ENCODE measurements at regions not wholly inside any gene's neighbourhood (a gene's known extent, or its start where the extent isn't known, plus 50 kb on each side); places are given as distances from the start of the nearest gene placed in this dataset.
A peak's percentile ranks its signal among the peaks of the same experiment; 100 is the strongest.

- DNase-seq (ENCODE audit: low read depth) = peak; percentile 1
- no peak overlapping the region for H3K4me3 ChIP-seq (ENCODE audit: low read length)
- TF ChIP-seq CTCF (conservative IDR thresholded peaks at IDR 0.05; ENCODE audit: low read length) = no peak
Observed at GRCh38 chr10:130495891-130496636, 359.9 kb downstream of the GLRX3 start.

DNA sequence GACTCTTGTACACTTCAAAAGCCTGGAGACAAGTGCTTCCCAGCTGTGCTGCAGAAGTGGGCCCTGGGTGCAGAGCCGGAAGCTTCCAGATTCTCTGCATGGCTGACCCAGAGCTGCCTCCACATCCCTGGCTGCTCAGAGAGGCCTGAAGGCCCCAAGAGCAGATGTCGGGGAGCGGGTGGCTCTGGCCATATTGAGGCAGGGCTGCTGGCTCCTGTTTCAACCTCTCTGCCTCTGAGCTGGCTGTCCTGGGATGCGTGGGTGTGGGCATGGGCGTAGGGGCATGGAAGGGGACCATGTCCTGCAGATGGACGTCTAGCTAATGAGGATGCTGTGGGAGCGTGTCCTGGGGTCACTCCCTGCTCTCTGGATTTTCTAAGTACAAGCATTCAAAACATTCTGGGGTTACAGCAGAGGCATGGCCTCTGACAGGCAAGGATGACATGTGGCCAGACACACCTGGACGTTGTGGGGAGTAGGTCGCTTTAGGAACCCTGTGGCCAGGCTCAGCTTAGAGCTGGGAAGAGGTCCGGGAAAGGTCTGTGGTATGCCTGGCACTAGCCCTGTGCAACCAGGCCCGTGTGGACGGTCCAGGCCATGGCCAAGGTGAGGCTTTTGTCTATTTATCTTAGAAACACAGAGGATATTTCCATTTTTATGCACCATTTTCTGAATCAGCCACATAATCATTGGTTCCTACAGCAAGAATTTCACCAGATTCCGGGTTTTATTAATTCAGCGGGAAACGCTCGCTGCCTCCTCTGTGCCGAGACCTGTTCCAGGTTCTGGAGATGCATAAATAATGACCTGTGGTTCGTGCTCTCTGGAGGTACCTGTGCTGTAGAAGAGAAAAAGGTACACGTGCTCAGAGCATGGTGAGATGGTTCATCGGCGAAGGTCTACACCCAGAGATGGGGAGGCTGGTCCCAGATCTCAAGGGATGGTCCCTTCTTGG, 361.1 kb downstream of the GLRX3 start:
- TF ChIP-seq CTCF (conservative IDR thresholded peaks at IDR 0.05; ENCODE audit: low read length) = no peak
- H3K4me3 ChIP-seq (ENCODE audit: low read length) = no peak overlapping the region
- no peak for DNase-seq (ENCODE audit: low read depth)

DNA sequence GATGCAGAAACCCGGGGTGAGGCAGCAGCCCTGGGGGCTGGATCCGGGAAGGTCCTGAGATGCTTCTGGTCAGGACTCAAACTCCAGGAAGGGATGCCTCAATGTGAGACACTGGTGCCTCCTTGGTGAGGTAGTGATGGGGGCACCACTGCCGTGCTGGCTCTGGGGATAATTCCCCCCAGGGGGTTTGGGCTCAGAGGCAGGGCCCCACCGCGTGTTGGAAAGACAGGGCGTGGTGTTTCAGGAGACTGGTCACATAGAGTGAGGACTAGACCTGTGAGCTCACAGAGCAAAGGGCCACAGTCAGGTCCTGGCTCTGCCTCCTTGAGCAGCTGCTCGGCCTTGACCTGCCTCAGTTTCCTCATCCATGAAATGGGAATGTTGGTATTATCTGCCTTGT, 361.9 kb downstream of the GLRX3 start:
- no peak for DNase-seq (ENCODE audit: low read depth)
- no peak overlapping the region for H3K4me3 ChIP-seq (ENCODE audit: low read length)
- TF ChIP-seq CTCF (conservative IDR thresholded peaks at IDR 0.05; ENCODE audit: low read length) = no peak

DNA sequence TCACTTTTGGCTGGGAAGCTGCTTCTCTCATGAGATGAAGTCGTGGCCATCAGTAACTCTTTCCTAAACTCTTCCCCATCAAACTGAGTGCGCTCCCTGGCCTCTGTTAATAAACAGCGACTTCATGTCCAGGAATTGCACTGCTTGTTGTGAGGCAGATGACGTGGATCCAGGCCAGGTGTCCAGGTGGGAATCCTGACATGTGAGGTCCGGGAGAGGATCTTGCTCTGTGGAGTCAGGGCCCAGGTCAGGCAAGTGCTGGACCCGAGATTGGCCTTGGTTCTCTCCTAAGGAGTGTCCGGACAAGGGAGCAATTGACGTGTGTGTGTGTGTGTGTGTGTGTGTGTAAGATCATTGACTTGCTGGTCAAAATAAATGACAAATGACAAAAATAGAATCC, 362.7 kb downstream of the GLRX3 start:
- H3K4me3 ChIP-seq (ENCODE audit: low read length) = no peak overlapping the region
- no peak for TF ChIP-seq CTCF (conservative IDR thresholded peaks at IDR 0.05; ENCODE audit: low read length)
- DNase-seq (ENCODE audit: low read depth) = no peak

DNA sequence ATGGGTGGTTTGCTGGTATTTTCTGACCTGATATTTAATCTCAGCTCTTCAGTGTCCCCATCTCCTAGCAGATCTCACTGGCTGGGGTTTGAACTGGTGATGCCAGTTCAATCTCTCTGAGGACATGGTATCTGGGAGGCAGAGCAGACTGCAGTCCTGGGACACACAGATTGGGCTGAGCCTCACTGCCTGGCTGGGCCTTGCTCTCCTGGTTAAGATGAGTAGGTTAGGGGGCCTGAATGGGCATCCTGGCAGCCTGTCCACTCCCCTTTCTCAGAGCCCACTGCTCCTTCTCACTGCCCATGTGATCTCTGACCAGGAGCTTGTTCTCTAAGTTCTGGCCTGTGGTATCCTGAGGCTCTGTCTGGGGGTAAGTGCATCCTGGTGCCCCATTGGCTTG, 363.4 kb downstream of the GLRX3 start:
- no peak for TF ChIP-seq CTCF (conservative IDR thresholded peaks at IDR 0.05; ENCODE audit: low read length)
- no peak for DNase-seq (ENCODE audit: low read depth)
- H3K4me3 ChIP-seq (ENCODE audit: low read length) = no peak overlapping the region

GRCh38 chr10:130500261-130501000, 364.2 kb downstream of the GLRX3 start:
- no peak overlapping the region for H3K4me3 ChIP-seq (ENCODE audit: low read length)
- no peak for TF ChIP-seq CTCF (conservative IDR thresholded peaks at IDR 0.05; ENCODE audit: low read length)
- no peak for DNase-seq (ENCODE audit: low read depth)

Data from AG10803 (cell line).